NT2/D1 (cell line): ENCODE measurements at regions not wholly inside any gene's neighbourhood (a gene's known extent, or its start where the extent isn't known, plus 50 kb on each side); places are given as distances from the start of the nearest gene placed in this dataset.

Experiments
- YY1 ChIP-seq: IDR thresholded peaks from 2 replicates; pipeline ENCODE4 v1.6.1; 2011; ENCODE audit not compliant: insufficient read length, insufficient read depth
- ZNF274 ChIP-seq: IDR thresholded peaks from 2 replicates; pipeline ENCODE4 v1.6.1; 2011; ENCODE audit warnings: mild to moderate bottlenecking, low read depth, low read length

- TF ChIP-seq ZNF274 (no peak), YY1 (no peak)
These were observed 96.4 kb upstream of the SOX9 start for GRCh38 chr17:72024457-72024856.
